ENCODE measurements at regions not wholly inside any gene's neighbourhood (a gene's known extent, or its start where the extent isn't known, plus 50 kb on each side); places are given as distances from the start of the nearest gene placed in this dataset.

DNA sequence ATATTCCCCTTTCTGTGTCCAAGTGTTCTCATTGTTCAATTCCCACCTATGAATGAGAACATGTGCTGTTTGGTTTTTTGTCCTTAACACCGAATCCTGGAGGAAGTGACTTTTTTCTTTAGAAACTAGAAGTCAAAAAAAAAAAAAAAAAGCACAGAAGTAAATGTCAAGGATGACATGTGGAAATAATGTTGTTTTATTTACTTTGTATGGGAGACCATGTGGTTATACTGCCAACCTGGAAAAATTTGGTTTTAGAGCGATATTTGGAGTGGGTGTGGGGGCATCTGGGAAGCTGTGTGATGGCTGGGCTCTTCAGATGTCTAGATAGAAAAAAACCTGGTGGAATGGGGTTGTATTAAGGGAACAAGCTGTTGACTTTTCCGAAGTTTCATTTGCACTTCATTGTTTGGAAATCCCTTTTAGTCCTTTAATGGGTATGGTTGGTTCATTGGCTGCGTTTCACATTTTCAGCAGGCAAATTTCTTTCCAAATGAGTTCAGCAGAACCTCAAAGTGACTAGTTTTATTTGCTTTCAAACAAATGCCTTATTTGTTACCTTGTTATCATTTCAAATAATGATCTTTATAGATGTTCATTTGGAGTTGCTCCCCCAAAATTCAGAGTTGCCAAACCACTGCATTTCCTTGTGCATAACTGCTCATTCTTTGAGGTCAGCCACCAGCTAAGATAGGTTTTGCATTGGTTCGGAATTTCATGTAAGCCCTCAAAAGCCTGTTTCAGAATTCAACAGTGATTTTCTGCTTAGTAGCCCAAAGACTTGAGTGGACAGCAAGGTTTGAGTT is 508.2 kb downstream of the METTL15 start:
- TF ChIP-seq, protein P1, sequence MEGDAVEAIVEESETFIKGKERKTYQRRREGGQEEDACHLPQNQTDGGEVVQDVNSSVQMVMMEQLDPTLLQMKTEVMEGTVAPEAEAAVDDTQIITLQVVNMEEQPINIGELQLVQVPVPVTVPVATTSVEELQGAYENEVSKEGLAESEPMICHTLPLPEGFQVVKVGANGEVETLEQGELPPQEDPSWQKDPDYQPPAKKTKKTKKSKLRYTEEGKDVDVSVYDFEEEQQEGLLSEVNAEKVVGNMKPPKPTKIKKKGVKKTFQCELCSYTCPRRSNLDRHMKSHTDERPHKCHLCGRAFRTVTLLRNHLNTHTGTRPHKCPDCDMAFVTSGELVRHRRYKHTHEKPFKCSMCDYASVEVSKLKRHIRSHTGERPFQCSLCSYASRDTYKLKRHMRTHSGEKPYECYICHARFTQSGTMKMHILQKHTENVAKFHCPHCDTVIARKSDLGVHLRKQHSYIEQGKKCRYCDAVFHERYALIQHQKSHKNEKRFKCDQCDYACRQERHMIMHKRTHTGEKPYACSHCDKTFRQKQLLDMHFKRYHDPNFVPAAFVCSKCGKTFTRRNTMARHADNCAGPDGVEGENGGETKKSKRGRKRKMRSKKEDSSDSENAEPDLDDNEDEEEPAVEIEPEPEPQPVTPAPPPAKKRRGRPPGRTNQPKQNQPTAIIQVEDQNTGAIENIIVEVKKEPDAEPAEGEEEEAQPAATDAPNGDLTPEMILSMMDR (conservative IDR thresholded peaks at IDR 0.05; ENCODE audit: low read depth, low read length): no peak
- DNase-seq (ENCODE audit: low read depth): no peak
- H3K4me3 ChIP-seq (ENCODE audit: low read depth, low read length): no peak overlapping the region

DNA sequence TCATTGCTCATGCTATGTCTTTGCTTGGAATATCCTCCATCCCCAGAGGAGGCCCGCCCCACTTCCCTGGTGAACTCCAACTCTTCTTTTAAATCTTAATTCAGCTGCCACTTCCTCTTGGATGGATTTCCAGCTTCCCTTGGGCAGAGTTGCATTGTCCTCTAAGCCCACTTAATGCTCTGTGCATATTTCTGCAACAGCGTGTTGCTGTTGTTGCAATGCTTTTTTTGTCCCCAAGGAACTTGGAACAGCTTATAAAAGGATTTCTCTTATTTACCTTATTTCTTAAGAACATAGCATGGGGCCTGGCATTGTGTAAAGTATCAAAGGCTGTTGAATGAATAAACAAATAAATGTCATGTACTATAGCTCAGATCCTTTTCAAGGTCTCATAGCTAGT is 507.4 kb downstream of the METTL15 start:
- DNase-seq (ENCODE audit: low read depth): no peak
- H3K4me3 ChIP-seq (ENCODE audit: low read depth, low read length): no peak overlapping the region
- TF ChIP-seq, protein P1 (conservative IDR thresholded peaks at IDR 0.05; ENCODE audit: low read depth, low read length): no peak

DNA sequence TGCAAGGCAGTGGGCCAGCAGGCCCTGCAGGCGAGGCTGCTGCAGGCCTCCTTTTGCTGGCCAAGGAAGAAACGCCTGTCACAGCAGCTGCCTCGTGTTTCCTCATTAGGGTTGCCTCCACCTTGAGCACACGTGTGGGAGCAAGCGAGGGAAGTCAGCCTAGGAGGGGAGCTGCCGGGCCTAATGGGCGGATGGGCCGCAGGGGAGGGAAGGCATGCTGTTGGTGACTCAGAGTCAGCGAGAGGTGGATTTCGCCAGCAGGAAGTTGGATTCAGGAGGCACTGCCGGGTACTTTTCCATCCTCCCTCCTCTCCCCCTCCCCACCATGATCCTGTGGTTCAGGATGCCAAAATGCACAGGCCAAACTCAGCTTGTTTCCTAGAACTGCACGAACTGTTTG is 498.7 kb downstream of the METTL15 start:
- DNase-seq (ENCODE audit: low read depth): no peak
- H3K4me3 ChIP-seq (ENCODE audit: low read depth, low read length): no peak overlapping the region
- TF ChIP-seq, protein P1 (conservative IDR thresholded peaks at IDR 0.05; ENCODE audit: low read depth, low read length): no peak

DNA sequence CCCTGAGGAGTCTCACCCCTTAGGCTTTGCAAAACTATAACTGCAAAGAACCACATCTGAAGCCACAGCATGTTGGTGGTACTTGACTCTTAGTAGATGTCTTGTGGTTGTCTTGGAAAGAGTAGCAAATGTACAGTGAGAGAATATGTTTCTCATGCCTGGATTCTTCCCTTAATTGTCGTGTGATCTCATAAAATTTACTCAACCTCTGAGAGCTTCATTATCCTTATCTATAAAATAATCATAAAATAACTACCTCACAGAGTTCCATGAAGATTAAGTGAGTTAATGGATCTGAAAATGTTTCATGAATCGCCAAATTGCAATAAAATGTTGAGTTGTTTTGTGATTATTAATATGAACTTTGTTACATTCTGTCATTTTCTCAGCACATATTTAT is 491.5 kb downstream of the METTL15 start:
- DNase-seq (ENCODE audit: low read depth): no peak
- TF ChIP-seq, protein P1 (conservative IDR thresholded peaks at IDR 0.05; ENCODE audit: low read depth, low read length): no peak
- H3K4me3 ChIP-seq (ENCODE audit: low read depth, low read length): no peak overlapping the region

DNA sequence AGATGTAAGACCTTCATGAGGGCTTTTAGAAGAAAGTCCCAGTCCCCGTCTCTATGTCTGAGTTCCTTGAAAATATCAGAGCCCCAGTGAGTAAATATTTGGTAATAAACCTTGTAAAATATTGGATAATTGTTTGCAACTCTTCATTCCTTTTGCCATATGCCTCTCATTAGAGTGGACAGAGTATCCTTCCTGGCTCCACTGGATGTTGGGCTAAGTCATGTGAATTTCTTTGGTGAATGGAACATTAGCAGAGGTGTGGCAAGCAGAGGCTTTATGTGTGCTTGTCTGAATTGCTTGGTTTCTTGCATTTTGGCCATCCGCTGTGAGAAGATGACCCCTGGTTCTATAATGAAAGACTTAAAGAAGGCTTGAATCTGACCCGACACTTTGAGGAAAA is 490.3 kb downstream of the METTL15 start:
- H3K4me3 ChIP-seq (ENCODE audit: low read depth, low read length): no peak overlapping the region
- DNase-seq (ENCODE audit: low read depth): no peak
- TF ChIP-seq, protein P1 (conservative IDR thresholded peaks at IDR 0.05; ENCODE audit: low read depth, low read length): no peak

DNA sequence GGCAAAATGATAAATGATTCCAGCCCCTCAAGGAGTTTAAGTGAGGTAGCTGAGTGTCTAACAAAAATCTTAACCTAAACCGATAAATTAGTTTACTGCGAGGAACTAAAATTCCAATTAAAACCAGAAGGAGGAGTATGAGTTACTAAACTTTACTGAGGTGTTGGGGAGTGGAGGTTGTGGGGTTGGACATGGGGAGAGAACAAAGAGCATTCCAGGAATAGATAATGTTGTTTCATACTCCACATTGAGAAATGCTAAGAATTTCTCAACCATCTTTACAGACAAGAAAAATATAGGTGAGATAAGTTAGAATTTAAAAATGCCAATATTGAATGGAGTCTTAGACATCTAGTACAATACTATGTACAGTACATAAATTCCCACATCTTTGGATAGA is 488.6 kb downstream of the METTL15 start:
- TF ChIP-seq, protein P1 (conservative IDR thresholded peaks at IDR 0.05; ENCODE audit: low read depth, low read length): no peak
- no peak overlapping the region for H3K4me3 ChIP-seq (ENCODE audit: low read depth, low read length)
- no peak for DNase-seq (ENCODE audit: low read depth)

DNA sequence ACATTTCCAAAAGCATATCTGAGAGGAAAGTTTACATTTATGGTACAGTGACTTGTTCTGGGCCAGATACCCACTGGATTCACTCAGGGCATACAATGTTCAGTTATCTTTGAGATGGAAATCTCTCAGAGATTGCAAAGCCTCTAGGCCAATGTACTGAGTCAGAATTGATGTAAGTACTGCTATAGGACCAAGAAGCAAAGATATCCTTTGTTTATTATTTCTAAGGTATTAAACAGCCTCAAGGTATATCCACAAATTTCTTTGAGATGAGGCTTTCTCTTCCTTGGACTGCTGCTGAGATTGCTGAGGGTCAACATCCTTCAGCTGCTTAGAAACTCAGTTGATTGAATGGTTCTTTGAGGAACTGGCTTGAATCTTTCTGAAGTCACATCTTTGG is 484.0 kb downstream of the METTL15 start:
- TF ChIP-seq, protein P1 (conservative IDR thresholded peaks at IDR 0.05; ENCODE audit: low read depth, low read length): no peak
- no peak for DNase-seq (ENCODE audit: low read depth)

More for the DNA sequence above, 484.0 kb downstream of the METTL15 start:
- H3K4me3 ChIP-seq (ENCODE audit: low read depth, low read length): no peak overlapping the region

All from epithelial cell of proximal tubule (primary cell).